HepG2 (cell line): ENCODE measurements at regions not wholly inside any gene's neighbourhood (a gene's known extent, or its start where the extent isn't known, plus 50 kb on each side); places are given as distances from the start of the nearest gene placed in this dataset.

Experiments
- ATAC-seq: fragments of 200-7000 bp; cut with Tn5 transposase; 3 replicates; pipeline ENCODE4 v1.9.1; 2020; ENCODE audit warnings: mild to moderate bottlenecking, moderate library complexity
- BruUV-seq: library from RNA; stranded (reverse); fragments of 400-500 nt; replicated peaks from 2 replicates; lab custom pipeline; 2021; lab: Mats Ljungman, UMichigan
- CTCF ChIA-PET: fragments of 300-600 bp; formaldehyde crosslinking; extraction: SDS; loops from one replicate; lab custom pipeline; 2021; ENCODE audit warnings: low total read pairs, inconsistent platforms, low intra/inter-chr PET ratio; lab: Yijun Ruan, JAX
- POLR2A ChIA-PET: fragments of 350-600 bp; sonication (Branson Sonifier 250); formaldehyde crosslinking; loops from one replicate; lab custom pipeline; 2020; ENCODE audit warnings: antibody characterized with exemption, inconsistent platforms; lab: Yijun Ruan, JAX
- DNase-seq: peaks from one replicate; pipeline ENCODE4 v3.0.0-alpha.2; 2015; ENCODE audit warnings: low spot score
- FAIRE-seq: peaks from 3 replicates; lab custom pipeline; 2011; peaks lifted over from hg19 to GRCh38; lab: Jason Lieb, UNC
- H2AFZ ChIP-seq: one replicate; pipeline ENCODE4 v1.6.1; 2011; ENCODE audit warnings: low read length, inconsistent platforms
- H3K27ac ChIP-seq: fragments of 300-600 bp; 3 replicates; pipeline ENCODE4 v1.8.0; 2011; ENCODE audit warnings: mixed run types, mild to moderate bottlenecking, mixed read lengths, low read length, inconsistent platforms; ENCODE audit not compliant: insufficient read depth; ENCODE audit errors: extremely low read length
- H3K27me3 ChIP-seq, 2 experiments: fragments of 200-600 bp in 1 of 2; 2 replicates in 1 of 2; 3 replicates in 1 of 2; pipeline versions ENCODE4 v1.6.0 to v1.8.0; 2011; ENCODE audit warnings: low read length in 2 of 2, mild to moderate bottlenecking in 2 of 2, moderate library complexity in 2 of 2, inconsistent platforms in 1 of 2; ENCODE audit not compliant: insufficient read depth in 2 of 2, control insufficient read depth in 1 of 2
- H3K36me3 ChIP-seq, 2 experiments: fragments of 200-600 bp in 1 of 2; replicated peaks in 1 of 2; 2 replicates in 1 of 2; 3 replicates in 1 of 2; pipeline versions ENCODE4 v1.5.1 to v1.8.0; 2011; ENCODE audit warnings: low read length in 2 of 2, inconsistent platforms in 1 of 2; ENCODE audit not compliant: insufficient read depth in 2 of 2, control insufficient read depth in 1 of 2
- H3K4me1 ChIP-seq: 2 replicates; pipeline ENCODE4 v1.5.1; 2012; ENCODE audit warnings: low read length, inconsistent platforms; ENCODE audit not compliant: insufficient read depth
- H3K4me2 ChIP-seq: 2 replicates; pipeline ENCODE4 v1.6.0; 2011; ENCODE audit warnings: low read depth, low read length, inconsistent platforms
- H3K4me3 ChIP-seq, 3 experiments: fragments of 200-600 bp in 1 of 3; sonication (generic), shearing (Covaris generic) in 1 of 3; replicated peaks in 1 of 3; 2 replicates each; pipeline ENCODE4 v1.5.1; 2011 to 2016; ENCODE audit warnings: low read length in 3 of 3, inconsistent platforms in 2 of 3, low read depth in 2 of 3, mild to moderate bottlenecking in 2 of 3, control low read depth in 1 of 3, mixed read lengths in 1 of 3; ENCODE audit not compliant: insufficient read depth in 1 of 3
- H3K79me2 ChIP-seq: one replicate; pipeline ENCODE4 v1.6.1; 2011; ENCODE audit warnings: low read length, inconsistent platforms; ENCODE audit not compliant: insufficient read depth
- H3K9ac ChIP-seq: 2 replicates; pipeline ENCODE4 v1.6.0; 2011; ENCODE audit warnings: mild to moderate bottlenecking, low read depth, low read length, inconsistent platforms; ENCODE audit not compliant: insufficient read depth
- H3K9me3 ChIP-seq: 2 replicates; pipeline ENCODE4 v1.5.1; 2012; ENCODE audit warnings: mild to moderate bottlenecking, low read length
- H4K20me1 ChIP-seq: 2 replicates; pipeline ENCODE4 v1.6.0; 2011; ENCODE audit warnings: inconsistent platforms, mild to moderate bottlenecking, low read length, moderate library complexity; ENCODE audit not compliant: insufficient read depth
- ADNP ChIP-seq: sonication (generic); formaldehyde crosslinking; IDR thresholded peaks from 2 replicates; pipeline ENCODE4 v1.4.0; 2020; ENCODE audit warnings: missing genetic modification reagents
- AKNA ChIP-seq: sonication (generic); formaldehyde crosslinking; IDR thresholded peaks from 2 replicates; pipeline ENCODE4 v1.4.0; 2020; ENCODE audit warnings: missing genetic modification reagents, borderline replicate concordance
- ATAD3A ChIP-seq: sonication (generic); formaldehyde crosslinking; IDR thresholded peaks from 2 replicates; pipeline ENCODE4 v1.4.0; 2020; ENCODE audit warnings: missing genetic modification reagents
- CCAR2 ChIP-seq: fragments of 200-400 bp; formaldehyde crosslinking; optimal IDR thresholded peaks from 2 replicates; pipeline ENCODE3; 2018; ENCODE audit warnings: low read depth, mild to moderate bottlenecking, low read length, moderate library complexity
- RFXAP ChIP-seq: sonication (generic); formaldehyde crosslinking; IDR thresholded peaks from 2 replicates; pipeline ENCODE4 v1.4.0; 2020; ENCODE audit warnings: missing genetic modification reagents, borderline replicate concordance
- SAFB2 ChIP-seq: sonication (generic); formaldehyde crosslinking; IDR thresholded peaks from 2 replicates; pipeline ENCODE4 v1.5.1; 2020; ENCODE audit warnings: missing genetic modification reagents, low read depth, mild to moderate bottlenecking, borderline replicate concordance
- TOPORS ChIP-seq: sonication (generic); formaldehyde crosslinking; IDR thresholded peaks from 2 replicates; pipeline ENCODE4 v1.8.0; 2023; ENCODE audit warnings: mild to moderate bottlenecking, missing genetic modification reagents
- ZFP37 ChIP-seq: sonication (generic); formaldehyde crosslinking; IDR thresholded peaks from 2 replicates; pipeline ENCODE4 v1.4.0; 2020; ENCODE audit warnings: missing genetic modification reagents, borderline replicate concordance
- ZKSCAN5 ChIP-seq: sonication (generic); formaldehyde crosslinking; IDR thresholded peaks from 2 replicates; pipeline ENCODE4 v1.5.1; 2020; ENCODE audit warnings: mild to moderate bottlenecking, missing genetic modification reagents
- ZNF589 ChIP-seq: sonication (generic); formaldehyde crosslinking; conservative IDR thresholded peaks from 2 replicates; pipeline ENCODE4 v1.8.0; 2022; ENCODE audit warnings: mild to moderate bottlenecking, moderate library complexity, missing genetic modification reagents
- ZNF614 ChIP-seq: IDR thresholded peaks from 2 replicates; pipeline ENCODE4 v1.6.1; 2018; ENCODE audit warnings: missing biosample characterization, missing genetic modification reagents, inconsistent platforms, borderline replicate concordance
- ZSCAN21 ChIP-seq: sonication (generic); formaldehyde crosslinking; IDR thresholded peaks from 2 replicates; pipeline ENCODE4 v1.8.0; 2022; ENCODE audit warnings: mild to moderate bottlenecking, missing genetic modification reagents, moderate library complexity, borderline replicate concordance
- WGBS: methylation state at CpG from one replicate; pipeline ENCODE4 v1.1.6; 2017; ENCODE audit warnings: low lambda C conversion rate; 5-methylcytosine and 5-hydroxymethylcytosine counted together
- in situ Hi-C: cut with HindIII; loops from 2 replicates; pipeline ENCODE4 v1.10.0; 2017; ENCODE audit warnings: low pct_unique_long_range_greater_than_20kb; ENCODE audit not compliant: extremely low pct_ligation_motif_present
- intact Hi-C: fragments of 100-400 bp; cut with micrococcal nuclease; formaldehyde crosslinking; loops from one replicate; pipeline ENCODE4 v1.10.0; 2022; ENCODE audit not compliant: unreplicated experiment
- TF ChIP-seq, protein P1 (sequence below): IDR thresholded peaks from 2 replicates; pipeline ENCODE4 v1.6.1; 2016; ENCODE audit warnings: low read depth
- TF ChIP-seq, protein P2 (sequence below): sonication (generic); formaldehyde crosslinking; IDR thresholded peaks from 2 replicates; pipeline ENCODE4 v1.4.0; 2020; ENCODE audit warnings: missing genetic modification reagents

GRCh38 chr17:71432378-71433315 is 688.2 kb upstream of the SOX9 start:
- H3K4me1 ChIP-seq = no peaks in the 10 kb centered on the region
- ChIA-PET POLR2A (no interaction called here), CTCF (no interaction called here)
- no peak overlapping the region for H3K27ac ChIP-seq
- 2% methylated on average over 2 of the region's 2 CpGs for WGBS
- H3K4me3 ChIP-seq = no peak overlapping the region
- DNase-seq (no peak), ATAC-seq (no peak), FAIRE-seq (no peak)
- H3K9me3 ChIP-seq = peaks cover 11% of the 10 kb centered on the region
- H3K27me3 ChIP-seq = no peaks in the 10 kb centered on the region
- H3K36me3 ChIP-seq = no peaks in the 10 kb centered on the region
- intact Hi-C loops (no loop called here), in situ Hi-C loops (no loop called here)
- H3K79me2 ChIP-seq = no peaks in the 10 kb centered on the region
- TF ChIP-seq TOPORS (CRISPR knock-in tag) = no peak
- no peak for TF ChIP-seq ZNF589 (CRISPR knock-in tag)
- no peak for TF ChIP-seq SAFB2 (CRISPR knock-in tag)
- TF ChIP-seq ATAD3A (CRISPR knock-in tag) = no peak
- no peak for TF ChIP-seq CCAR2
- TF ChIP-seq ADNP (CRISPR knock-in tag) = no peak
- TF ChIP-seq ZFP37 (CRISPR knock-in tag) = no peak
- TF ChIP-seq, protein P1, sequence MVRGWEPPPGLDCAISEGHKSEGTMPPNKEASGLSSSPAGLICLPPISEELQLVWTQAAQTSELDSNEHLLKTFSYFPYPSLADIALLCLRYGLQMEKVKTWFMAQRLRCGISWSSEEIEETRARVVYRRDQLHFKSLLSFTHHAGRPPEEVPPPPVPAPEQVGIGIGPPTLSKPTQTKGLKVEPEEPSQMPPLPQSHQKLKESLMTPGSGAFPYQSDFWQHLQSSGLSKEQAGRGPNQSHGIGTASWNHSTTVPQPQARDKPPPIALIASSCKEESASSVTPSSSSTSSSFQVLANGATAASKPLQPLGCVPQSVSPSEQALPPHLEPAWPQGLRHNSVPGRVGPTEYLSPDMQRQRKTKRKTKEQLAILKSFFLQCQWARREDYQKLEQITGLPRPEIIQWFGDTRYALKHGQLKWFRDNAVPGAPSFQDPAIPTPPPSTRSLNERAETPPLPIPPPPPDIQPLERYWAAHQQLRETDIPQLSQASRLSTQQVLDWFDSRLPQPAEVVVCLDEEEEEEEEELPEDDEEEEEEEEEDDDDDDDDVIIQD = no peak
- no peak for TF ChIP-seq ZKSCAN5
- TF ChIP-seq, protein P2, sequence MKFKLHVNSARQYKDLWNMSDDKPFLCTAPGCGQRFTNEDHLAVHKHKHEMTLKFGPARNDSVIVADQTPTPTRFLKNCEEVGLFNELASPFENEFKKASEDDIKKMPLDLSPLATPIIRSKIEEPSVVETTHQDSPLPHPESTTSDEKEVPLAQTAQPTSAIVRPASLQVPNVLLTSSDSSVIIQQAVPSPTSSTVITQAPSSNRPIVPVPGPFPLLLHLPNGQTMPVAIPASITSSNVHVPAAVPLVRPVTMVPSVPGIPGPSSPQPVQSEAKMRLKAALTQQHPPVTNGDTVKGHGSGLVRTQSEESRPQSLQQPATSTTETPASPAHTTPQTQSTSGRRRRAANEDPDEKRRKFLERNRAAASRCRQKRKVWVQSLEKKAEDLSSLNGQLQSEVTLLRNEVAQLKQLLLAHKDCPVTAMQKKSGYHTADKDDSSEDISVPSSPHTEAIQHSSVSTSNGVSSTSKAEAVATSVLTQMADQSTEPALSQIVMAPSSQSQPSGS (CRISPR knock-in tag) = no peak
- no peak for TF ChIP-seq RFXAP (CRISPR knock-in tag)
- no peak for TF ChIP-seq ZSCAN21 (CRISPR knock-in tag)
- TF ChIP-seq ZNF614 (CRISPR knock-in tag) = no peak
- TF ChIP-seq AKNA (CRISPR knock-in tag) = no peak
- no peaks in the 10 kb centered on the region for H4K20me1 ChIP-seq
- H3K9ac ChIP-seq = no peak overlapping the region
- no peak overlapping the region for H3K4me2 ChIP-seq
- BruUV-seq = no TSS peak
- no peak overlapping the region for H2AFZ ChIP-seq
